Glomerular endothelial cell (primary cell): ENCODE measurements at regions not wholly inside any gene's neighbourhood (a gene's known extent, or its start where the extent isn't known, plus 50 kb on each side); places are given as distances from the start of the nearest gene placed in this dataset.

Source experiments
- DNase-seq: peaks from one replicate; pipeline ENCODE4 v3.0.0-alpha.2; 2011; ENCODE audit warnings: low read depth, low spot score; ENCODE audit errors: extremely low read depth

GRCh38 chr10:35735412-35735811 is 93.3 kb upstream of the FZD8 start:
- no peak for DNase-seq

- DNase-seq, result no peak
Measured at GRCh38 chr10:35731828-35732227, 89.7 kb upstream of the FZD8 start.

GRCh38 chr10:35728341-35728740 is 86.2 kb upstream of the FZD8 start:
- DNase-seq, result no peak

GRCh38 chr10:35726846-35727245 is 84.8 kb upstream of the FZD8 start:
- no peak for DNase-seq

GRCh38 chr10:35723992-35724391 is 81.9 kb upstream of the FZD8 start:
- no peak for DNase-seq

GRCh38 chr10:35723059-35723458 is 81.0 kb upstream of the FZD8 start:
- DNase-seq, result no peak

GRCh38 chr10:35722636-35723035 is 80.5 kb upstream of the FZD8 start:
- DNase-seq, result no peak

- DNase-seq, result no peak
Measured at GRCh38 chr10:35722226-35722625, 80.1 kb upstream of the FZD8 start.

GRCh38 chr10:35720366-35720765 is 78.3 kb upstream of the FZD8 start:
- DNase-seq, result no peak

GRCh38 chr10:35716776-35717175 is 74.7 kb upstream of the FZD8 start:
- no peak for DNase-seq

- DNase-seq, result no peak
Measured at GRCh38 chr10:35712486-35712885, 70.4 kb upstream of the FZD8 start.

GRCh38 chr10:35711615-35712411 is 69.7 kb upstream of the FZD8 start:
- no peak for DNase-seq

- DNase-seq, result no peak
Measured at GRCh38 chr10:35707642-35708425, 65.7 kb upstream of the FZD8 start.

- no peak for DNase-seq
Measured at GRCh38 chr10:35706959-35707358, 64.9 kb upstream of the FZD8 start.

- no peak for DNase-seq
Measured at GRCh38 chr10:35705671-35706070, 63.6 kb upstream of the FZD8 start.

- DNase-seq, result no peak
Measured at GRCh38 chr10:35705051-35705450, 63.0 kb upstream of the FZD8 start.

- DNase-seq, result no peak
Measured at GRCh38 chr10:35704401-35704800, 62.3 kb upstream of the FZD8 start.

- no peak for DNase-seq
Measured at GRCh38 chr10:35700487-35700882, 58.4 kb upstream of the FZD8 start.

GRCh38 chr10:35699848-35700486 is 57.9 kb upstream of the FZD8 start:
- DNase-seq, result no peak

GRCh38 chr10:35696392-35697287 is 54.5 kb upstream of the FZD8 start:
- no peak for DNase-seq

GRCh38 chr10:35693800-35694199 is 51.7 kb upstream of the FZD8 start:
- DNase-seq, result no peak
